Stimulated activated CD8-positive, alpha-beta memory T cell treated with anti-CD3 and anti-CD28 coated beads, Interleukin-15, amount 100 ng/mL, for 24 hours (primary cell): ENCODE measurements at regions not wholly inside any gene's neighbourhood (a gene's known extent, or its start where the extent isn't known, plus 50 kb on each side); places are given as distances from the start of the nearest gene placed in this dataset.

Experiments used
- DNase-seq: peaks from one replicate; pipeline ENCODE4 v3.0.0-alpha.2; 2020; ENCODE audit warnings: low read depth

- DNase-seq = no peak
Observed at GRCh38 chr15:97706059-97706458, 254.4 kb upstream of the ARRDC4 start.

DNA sequence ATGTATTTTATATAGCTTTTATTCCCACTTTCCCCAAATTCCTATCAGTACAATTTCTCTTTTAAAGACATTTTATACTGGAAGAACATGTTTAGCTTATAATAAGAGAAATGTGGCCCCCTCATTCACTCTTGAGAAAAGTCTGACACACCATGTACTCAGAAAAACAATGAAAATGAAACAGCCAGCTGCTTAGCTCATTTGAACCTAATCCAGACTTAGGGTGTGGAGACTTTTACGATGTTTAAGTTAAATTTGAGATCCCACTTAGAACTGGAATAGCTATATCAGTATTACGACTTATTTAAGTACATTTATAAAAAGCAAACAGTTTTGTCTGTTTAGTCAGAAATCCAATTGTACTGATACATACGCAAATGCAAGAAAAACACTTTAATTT, 252.3 kb upstream of the ARRDC4 start:
- DNase-seq = no peak

DNA sequence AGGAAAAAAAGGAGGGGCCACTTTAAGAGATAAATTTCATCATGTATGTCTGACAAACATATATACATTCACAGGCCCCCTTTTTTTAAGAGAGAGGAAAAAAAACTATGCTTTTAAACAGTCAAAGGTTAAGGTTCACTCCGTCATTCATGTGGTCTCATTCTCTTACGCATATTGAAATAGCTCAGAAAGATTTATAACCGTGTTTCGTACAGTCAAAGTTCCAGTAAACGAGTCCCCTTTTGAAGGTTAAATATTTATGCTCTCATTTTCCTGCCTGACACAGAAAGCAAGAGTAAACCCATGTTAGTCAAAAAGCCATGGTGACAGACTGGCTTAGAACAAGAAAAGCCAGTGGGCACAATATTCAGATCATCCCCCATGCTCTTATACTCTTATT, 248.0 kb upstream of the ARRDC4 start:
- DNase-seq = no peak

GRCh38 chr15:97717806-97718205, 242.7 kb upstream of the ARRDC4 start:
- DNase-seq = no peak

GRCh38 chr15:97718509-97718908, 242.0 kb upstream of the ARRDC4 start:
- DNase-seq = no peak

DNA sequence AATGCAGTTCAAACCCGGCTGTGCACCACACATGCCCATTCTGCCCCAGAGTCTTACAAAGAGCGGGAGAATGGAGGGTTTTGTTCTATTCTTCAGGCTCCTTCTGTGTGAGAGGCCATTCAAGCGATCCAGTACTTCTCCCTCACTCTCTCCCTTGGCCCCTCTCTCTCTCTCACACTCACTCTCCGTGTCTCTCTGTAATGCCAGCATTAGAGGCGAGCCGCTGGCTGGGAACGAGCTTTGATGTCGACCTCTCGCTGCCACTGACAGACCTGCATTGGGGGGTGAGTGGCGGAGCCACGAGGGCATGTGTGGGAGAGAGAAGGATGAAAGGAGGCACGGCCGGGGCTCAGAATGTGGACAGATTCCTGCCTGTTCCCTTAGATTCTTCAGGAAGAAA, 231.7 kb upstream of the ARRDC4 start:
- DNase-seq = no peak

DNA sequence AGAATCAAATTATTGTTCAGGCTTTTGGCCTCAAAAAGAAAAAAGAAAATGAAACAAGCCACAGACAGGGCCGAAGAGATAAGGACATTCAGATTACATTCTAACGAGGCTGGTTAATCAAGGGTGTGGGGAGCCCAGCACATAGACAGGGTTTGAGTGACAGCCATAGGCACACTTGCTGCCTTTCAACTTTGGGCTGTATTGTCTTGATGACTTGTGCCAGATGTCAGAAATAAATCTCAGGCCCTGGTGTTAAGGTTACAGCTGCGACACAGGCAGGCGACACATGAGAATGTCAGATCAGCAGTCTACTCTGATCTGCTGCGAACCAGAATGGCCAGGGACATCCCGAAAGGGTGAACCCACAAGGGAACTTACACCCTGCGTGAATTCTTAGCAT, 231.2 kb upstream of the ARRDC4 start:
- no peak for DNase-seq

GRCh38 chr15:97730315-97730714, 230.2 kb upstream of the ARRDC4 start:
- no peak for DNase-seq

DNA sequence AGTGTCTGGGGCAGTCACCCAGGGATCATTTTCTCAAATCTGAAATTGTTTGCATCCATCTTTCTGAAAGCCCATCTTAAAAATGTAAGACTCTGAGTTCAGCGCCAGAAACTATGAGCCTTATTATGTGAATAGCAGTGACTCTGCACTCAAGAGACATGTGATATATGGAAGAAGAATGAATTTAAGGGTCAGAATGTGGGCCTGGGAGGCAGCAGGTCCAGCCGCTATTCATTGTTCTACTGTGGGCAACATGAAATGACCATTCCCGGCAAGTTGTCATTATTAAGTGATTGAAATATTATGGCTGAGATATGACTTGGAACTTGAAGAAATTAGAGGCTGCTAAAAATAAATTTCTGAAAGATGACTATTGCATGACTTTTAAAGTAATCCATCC, 228.6 kb upstream of the ARRDC4 start:
- DNase-seq = no peak

DNA sequence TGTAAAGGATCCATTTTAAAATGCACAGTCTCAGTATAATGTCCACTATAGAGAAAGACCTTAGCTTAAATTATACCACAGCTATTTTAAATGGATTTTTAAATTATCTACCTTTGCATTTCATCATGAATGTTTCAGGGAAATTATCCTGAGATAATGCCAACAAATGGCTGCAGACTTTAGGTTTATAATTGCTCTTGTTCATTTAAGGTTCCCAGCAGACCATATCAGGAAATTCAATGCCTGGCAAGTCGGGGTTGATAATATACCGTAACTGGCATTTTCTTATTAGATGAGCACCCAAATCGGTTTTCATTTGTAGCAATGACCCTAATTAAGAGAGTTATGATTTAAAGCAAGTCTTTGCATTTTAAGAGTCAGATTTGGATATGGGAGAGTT, 227.1 kb upstream of the ARRDC4 start:
- no peak for DNase-seq

GRCh38 chr15:97736748-97737147, 223.8 kb upstream of the ARRDC4 start:
- DNase-seq = no peak

DNA sequence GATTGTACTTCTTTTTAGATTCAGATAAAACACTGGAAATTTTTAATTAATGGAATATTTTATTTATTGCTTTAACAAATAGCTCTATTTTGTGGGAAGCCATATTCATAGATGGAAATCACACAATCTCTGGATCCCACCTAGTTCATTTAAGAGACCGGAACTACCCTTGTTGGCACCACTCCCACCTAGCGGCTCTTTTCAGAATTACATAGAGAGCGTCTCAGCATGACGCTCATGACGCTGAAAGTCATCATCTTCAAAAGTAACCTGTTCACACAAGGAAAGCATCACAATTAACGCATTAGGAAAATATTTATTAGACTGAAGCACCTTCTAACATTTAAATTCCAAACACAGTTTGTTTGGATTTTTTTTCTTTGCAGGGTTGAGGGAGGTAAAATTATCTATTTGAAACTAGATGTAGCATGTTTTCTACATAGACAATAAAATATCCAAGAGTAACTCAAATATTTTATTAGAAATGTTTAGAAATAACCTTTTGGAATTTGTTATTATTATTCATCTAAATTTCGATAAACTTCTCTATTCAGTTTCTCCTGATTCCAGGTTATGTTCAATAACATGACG, 214.9 kb upstream of the ARRDC4 start:
- no peak for DNase-seq

DNA sequence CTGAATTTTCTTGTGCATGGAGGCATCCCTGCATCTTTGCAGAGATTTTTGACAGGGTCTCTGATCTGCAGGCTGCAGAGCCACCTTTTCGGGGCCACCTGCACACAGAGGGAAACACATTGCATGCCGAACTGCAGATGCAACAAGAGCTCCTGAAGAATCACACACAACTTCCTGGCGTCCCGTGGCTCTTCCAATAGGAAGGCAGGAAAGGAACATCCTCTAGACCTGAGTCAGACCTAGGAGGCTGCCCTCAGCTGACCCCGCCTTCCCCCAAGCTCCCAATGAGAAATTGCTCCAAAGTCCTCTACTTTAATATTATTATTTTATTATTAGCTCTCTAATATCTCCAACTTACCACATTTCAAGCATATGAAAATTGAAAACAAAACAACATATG, 213.2 kb upstream of the ARRDC4 start:
- DNase-seq = no peak

DNA sequence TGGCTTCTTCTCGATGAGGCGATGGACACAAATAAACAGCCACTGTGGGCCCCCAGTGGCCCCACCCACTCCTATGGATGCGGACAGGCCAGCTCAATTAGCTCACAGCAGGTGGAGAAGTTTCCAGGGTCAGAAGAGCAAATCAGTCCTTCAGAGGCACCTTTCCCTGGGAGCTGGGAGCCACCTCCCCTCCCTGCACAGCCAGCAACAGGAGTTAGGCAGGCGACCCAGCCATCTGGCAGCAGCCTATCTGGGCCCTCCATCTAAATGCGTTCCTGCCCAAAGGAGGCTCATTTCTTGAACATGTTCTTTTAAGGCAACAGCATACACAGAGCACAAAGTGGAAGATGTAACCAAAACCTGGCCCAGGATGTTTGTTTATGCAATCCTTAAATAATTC, 211.9 kb upstream of the ARRDC4 start:
- DNase-seq = no peak

- DNase-seq = no peak
Observed at GRCh38 chr15:97750060-97750459, 210.4 kb upstream of the ARRDC4 start.

- no peak for DNase-seq
Observed at GRCh38 chr15:97755726-97756125, 204.8 kb upstream of the ARRDC4 start.

DNA sequence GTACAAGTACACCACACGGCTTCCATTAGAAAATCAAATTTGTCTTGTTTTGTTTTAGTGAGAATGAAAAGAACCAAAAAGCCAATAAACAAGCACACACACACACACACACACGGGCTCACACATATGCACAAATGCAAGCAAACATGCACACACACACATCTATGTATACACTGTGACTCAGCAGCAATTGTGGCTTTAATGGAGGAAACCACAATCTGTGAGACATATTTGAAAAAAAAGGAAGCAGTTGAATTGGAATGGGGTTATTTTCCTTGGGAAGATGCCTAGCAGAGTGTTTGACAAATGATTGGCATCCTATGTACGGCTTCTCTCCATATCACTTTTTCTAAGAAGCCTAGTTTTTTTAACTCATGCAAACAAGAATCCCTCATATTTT, 201.1 kb upstream of the ARRDC4 start:
- no peak for DNase-seq

- DNase-seq = no peak
Observed at GRCh38 chr15:97761110-97761509, 199.4 kb upstream of the ARRDC4 start.

- DNase-seq = no peak
Observed at GRCh38 chr15:97783240-97783639, 177.3 kb upstream of the ARRDC4 start.

- DNase-seq = no peak
Observed at GRCh38 chr15:97786741-97787140, 173.8 kb upstream of the ARRDC4 start.

DNA sequence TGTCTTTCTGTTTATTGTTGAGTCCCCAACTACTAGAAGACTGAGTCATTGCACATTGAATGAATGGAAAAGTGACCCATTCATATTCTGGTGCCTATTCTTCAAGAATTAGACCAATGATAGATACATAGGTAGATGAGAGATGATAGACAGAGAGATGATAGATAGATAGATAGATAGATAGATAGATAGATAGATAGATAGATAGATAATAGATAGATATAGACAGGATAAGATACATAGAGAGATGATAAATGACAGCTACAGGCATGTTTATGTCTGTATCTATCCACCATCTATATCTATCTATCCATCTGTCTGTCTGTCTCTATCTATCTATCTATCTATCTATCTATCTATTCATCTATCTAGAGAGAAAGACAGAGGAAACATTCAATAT, 170.3 kb upstream of the ARRDC4 start:
- no peak for DNase-seq

DNA sequence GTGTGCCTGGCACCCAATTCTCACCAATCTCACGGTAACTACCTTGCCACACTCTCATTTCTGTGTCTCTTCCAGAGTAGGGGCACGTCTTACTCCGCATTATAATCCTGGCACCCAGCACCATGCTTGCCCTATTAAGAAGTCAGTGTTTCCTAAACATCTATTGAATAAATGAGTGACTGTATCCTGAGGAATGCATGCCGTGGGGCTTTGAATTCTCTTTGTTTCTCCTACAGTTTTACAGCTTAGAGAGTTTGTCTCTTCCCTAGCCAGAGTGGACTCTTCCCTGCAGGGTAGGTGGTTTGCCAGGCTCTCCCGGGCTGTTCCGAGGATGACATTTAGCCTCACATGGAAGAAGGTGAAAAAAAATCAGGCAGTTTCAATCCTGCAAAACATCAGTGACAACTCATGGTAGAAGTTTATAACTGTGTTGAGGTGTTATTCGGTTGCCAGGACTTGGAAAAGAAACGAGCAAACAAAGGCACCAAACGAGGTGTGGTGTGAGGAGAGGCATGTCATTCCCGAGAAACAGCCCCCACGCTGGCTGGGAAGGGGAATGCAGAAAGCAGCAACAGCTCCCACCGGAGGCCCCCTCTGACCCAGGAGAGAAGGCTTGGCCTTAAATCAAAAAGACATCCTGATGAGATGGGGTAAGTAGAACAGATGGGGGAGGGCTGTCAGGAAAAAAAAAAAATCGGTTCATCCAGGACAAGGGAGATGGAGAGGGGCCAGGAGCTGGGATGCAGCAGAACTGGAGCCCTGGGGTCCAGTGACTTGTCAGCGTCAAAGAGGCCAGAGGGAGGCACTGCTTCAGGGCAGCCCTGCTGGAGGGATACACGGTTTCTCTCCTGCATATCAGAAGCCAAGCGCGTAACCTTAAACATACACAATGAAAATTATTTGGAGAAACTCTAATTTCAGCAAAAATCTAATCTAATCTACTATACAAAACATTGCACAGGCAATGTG, 168.4 kb upstream of the ARRDC4 start:
- no peak for DNase-seq

DNA sequence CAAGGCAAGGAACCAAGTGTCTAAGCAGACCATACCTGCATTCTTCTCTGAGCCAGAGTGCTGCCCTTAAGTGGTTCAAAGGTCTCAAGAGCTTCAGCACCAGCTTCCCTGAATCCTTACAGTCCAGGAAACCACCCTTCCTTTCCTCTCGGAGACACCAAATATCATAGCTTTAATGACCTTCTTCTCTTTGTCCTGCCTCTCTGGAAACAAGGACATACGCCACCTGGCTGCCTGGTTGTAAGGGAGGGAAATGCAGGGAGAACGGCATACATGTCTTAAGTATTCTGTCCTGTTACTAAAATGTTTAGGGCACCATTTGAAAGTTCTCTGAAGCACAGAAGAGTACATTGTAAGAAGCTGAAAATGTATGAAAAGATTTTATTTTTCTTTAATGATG, 155.6 kb upstream of the ARRDC4 start:
- no peak for DNase-seq

- DNase-seq = no peak
Observed at GRCh38 chr15:97806766-97807165, 153.7 kb upstream of the ARRDC4 start.
